Lower leg skin (tissue), 4 donors: ENCODE measurements at regions not wholly inside any gene's neighbourhood (a gene's known extent, or its start where the extent isn't known, plus 50 kb on each side); places are given as distances from the start of the nearest gene placed in this dataset.

Experiments used
- DNase-seq, 2 donors: peaks; one replicate each; pipeline ENCODE4 v3.0.0-alpha.2; 2019; ENCODE audit warnings: low spot score in 2 of 2
- H3K4me3 ChIP-seq: fragments of 200-600 bp; sonication (generic); 2 replicates; pipeline ENCODE4 v1.5.1; 2017; ENCODE audit warnings: mild to moderate bottlenecking, low read depth; ENCODE audit not compliant: poor library complexity, severe bottlenecking
- CTCF ChIP-seq, 3 donors: fragments of 450-650 bp; IDR thresholded peaks; one replicate each; pipeline ENCODE4 v1.5.1; 2016; ENCODE audit warnings: antibody characterized with exemption in 3 of 3, mild to moderate bottlenecking in 3 of 3, moderate library complexity in 2 of 3
- POLR2A ChIP-seq, 2 donors: fragments of 450-650 bp; IDR thresholded peaks; one replicate each; pipeline ENCODE4 v1.6.1; 2016 to 2017; ENCODE audit warnings: antibody characterized with exemption in 2 of 2, mild to moderate bottlenecking in 1 of 2, moderate library complexity in 1 of 2
- WGBS, 2 donors: methylation state at CpG; one replicate each; pipeline ENCODE4 v1.1.5; 2018; 5-methylcytosine and 5-hydroxymethylcytosine counted together
- intact Hi-C: fragments of 100-400 bp; cut with DNase I; formaldehyde crosslinking; loops from one replicate; pipeline ENCODE4 v1.15.0; 2023; ENCODE audit warnings: low total_unique reads

GRCh38 chr5:173716058-173716682, 99.7 kb upstream of the BOD1 start:
- no peak overlapping the region for H3K4me3 ChIP-seq
- 83 to 90% methylated on average over 10 of the region's 10 CpGs for WGBS, 2 donors
- no peak for DNase-seq
- intact Hi-C loops = no loop called here
- TF ChIP-seq POLR2A (IDR thresholded peaks at IDR 0.05) (no peak), CTCF (IDR thresholded peaks at IDR 0.05) (no peak)

- H3K4me3 ChIP-seq = no peak overlapping the region
- WGBS, 2 donors = 66 to 73% methylated on average over 10 of the region's 10 CpGs
- TF ChIP-seq CTCF (IDR thresholded peaks at IDR 0.05) (no peak), POLR2A (IDR thresholded peaks at IDR 0.05) (no peak)
- intact Hi-C loops = no loop called here
- DNase-seq = no peak
Observed at GRCh38 chr5:173717959-173718358, 101.5 kb upstream of the BOD1 start.

- 85 to 93% methylated on average over 10 of the region's 10 CpGs for WGBS, 2 donors
Observed at GRCh38 chr5:173718469-173718868, 102.0 kb upstream of the BOD1 start.

GRCh38 chr5:173719731-173720082, 103.3 kb upstream of the BOD1 start:
- DNase-seq = no peak
- 71 to 73% methylated on average over 10 of the region's 10 CpGs for WGBS, 2 donors
- H3K4me3 ChIP-seq = no peak overlapping the region
- intact Hi-C loops = no loop called here
- TF ChIP-seq CTCF (IDR thresholded peaks at IDR 0.05) (no peak), POLR2A (IDR thresholded peaks at IDR 0.05) (no peak)

More at GRCh38 chr5:173718469-173718868, 102.0 kb upstream of the BOD1 start:
- intact Hi-C loops = no loop called here
- no peak for TF ChIP-seq POLR2A (IDR thresholded peaks at IDR 0.05)
- no peak for TF ChIP-seq CTCF (IDR thresholded peaks at IDR 0.05)
- DNase-seq = no peak
- H3K4me3 ChIP-seq = no peak overlapping the region

GRCh38 chr5:173720286-173720952, 104.0 kb upstream of the BOD1 start:
- DNase-seq = no peak
- TF ChIP-seq CTCF (IDR thresholded peaks at IDR 0.05) (no peak), POLR2A (IDR thresholded peaks at IDR 0.05) (no peak)
- intact Hi-C loops = no loop called here

More at GRCh38 chr5:173720286-173720952, 104.0 kb upstream of the BOD1 start:
- WGBS, 2 donors = 65 to 73% methylated on average over 8 of the region's 8 CpGs
- no peak overlapping the region for H3K4me3 ChIP-seq
